H1 (cell line): ENCODE measurements at regions not wholly inside any gene's neighbourhood (a gene's known extent, or its start where the extent isn't known, plus 50 kb on each side); places are given as distances from the start of the nearest gene placed in this dataset.

Experiments used
- CBX5 ChIP-seq: fragments of 300-800, 300-1000 bp; sonication (generic); IDR thresholded peaks from 2 replicates; pipeline ENCODE4 v1.7.1; 2016; ENCODE audit warnings: antibody characterized with exemption, low read length, low read depth
- CBX8 ChIP-seq: fragments of 300-800, 300-1000 bp; sonication (generic); IDR thresholded peaks from 2 replicates; pipeline ENCODE4 v1.7.1; 2016; ENCODE audit warnings: low read depth, low read length, borderline replicate concordance
- HDAC2 ChIP-seq, 2 experiments: fragments of 300-600 bp in 1 of 2; sonication (generic) in 1 of 2; IDR thresholded peaks; 2 replicates each; pipeline ENCODE4 v1.6.1; 2011 to 2012; ENCODE audit warnings: low read depth in 2 of 2, low read length in 2 of 2, mild to moderate bottlenecking in 2 of 2, moderate library complexity in 2 of 2, borderline replicate concordance in 1 of 2, inconsistent platforms in 1 of 2
- JUND ChIP-seq: IDR thresholded peaks from 2 replicates; pipeline ENCODE4 v1.6.1; 2011; ENCODE audit warnings: mild to moderate bottlenecking, improper control_type of control experiment, low read length
- NANOG ChIP-seq: IDR thresholded peaks from 2 replicates; pipeline ENCODE4 v1.6.1; 2011; ENCODE audit warnings: low read length, low read depth, mild to moderate bottlenecking, inconsistent platforms; ENCODE audit not compliant: insufficient read depth, poor library complexity, severe bottlenecking

GRCh38 chr4:153116291-153116680 lies 88.0 kb upstream of the TRIM2 start (continued):
- no peak for TF ChIP-seq CBX8
- TF ChIP-seq CBX5 = no peak
- TF ChIP-seq NANOG = no peak
- no peak for TF ChIP-seq JUND
- no peak for TF ChIP-seq HDAC2 (IDR thresholded peaks at IDR 0.05; ENCODE audit: borderline replicate concordance in 1 of 2, low read depth in 2 of 2, low read length in 2 of 2)
